ENCODE measurements at regions not wholly inside any gene's neighbourhood (a gene's known extent, or its start where the extent isn't known, plus 50 kb on each side); places are given as distances from the start of the nearest gene placed in this dataset.
"Not testable (repeated sequence)": the region's sequence is repeated elsewhere in the genome, so short reads cannot be mapped to it uniquely, and the experiment has no call there.

DNA sequence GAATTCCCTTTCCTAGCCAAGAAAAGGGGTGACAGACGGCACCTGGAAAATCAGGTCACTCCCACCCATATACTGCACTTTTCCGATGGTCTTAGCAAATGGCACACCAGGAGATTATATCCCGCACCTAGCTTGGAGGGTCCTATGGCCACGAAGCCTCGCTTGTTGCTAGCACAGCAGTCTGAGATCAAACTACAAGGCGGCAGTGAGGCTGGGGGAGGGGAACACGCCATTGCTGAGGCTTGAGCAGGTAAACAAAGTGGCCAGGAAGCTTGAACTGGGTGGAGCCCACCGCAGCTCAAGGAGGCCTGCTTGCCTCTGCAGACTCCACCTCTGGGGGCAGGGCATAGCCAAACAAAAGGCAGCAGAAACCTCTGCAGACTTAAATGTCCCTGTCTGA is 190.8 kb downstream of the NFKBIZ start:
- TF ChIP-seq, protein P1, sequence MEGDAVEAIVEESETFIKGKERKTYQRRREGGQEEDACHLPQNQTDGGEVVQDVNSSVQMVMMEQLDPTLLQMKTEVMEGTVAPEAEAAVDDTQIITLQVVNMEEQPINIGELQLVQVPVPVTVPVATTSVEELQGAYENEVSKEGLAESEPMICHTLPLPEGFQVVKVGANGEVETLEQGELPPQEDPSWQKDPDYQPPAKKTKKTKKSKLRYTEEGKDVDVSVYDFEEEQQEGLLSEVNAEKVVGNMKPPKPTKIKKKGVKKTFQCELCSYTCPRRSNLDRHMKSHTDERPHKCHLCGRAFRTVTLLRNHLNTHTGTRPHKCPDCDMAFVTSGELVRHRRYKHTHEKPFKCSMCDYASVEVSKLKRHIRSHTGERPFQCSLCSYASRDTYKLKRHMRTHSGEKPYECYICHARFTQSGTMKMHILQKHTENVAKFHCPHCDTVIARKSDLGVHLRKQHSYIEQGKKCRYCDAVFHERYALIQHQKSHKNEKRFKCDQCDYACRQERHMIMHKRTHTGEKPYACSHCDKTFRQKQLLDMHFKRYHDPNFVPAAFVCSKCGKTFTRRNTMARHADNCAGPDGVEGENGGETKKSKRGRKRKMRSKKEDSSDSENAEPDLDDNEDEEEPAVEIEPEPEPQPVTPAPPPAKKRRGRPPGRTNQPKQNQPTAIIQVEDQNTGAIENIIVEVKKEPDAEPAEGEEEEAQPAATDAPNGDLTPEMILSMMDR (conservative IDR thresholded peaks at IDR 0.05; ENCODE audit: low read length): not testable (repeated sequence)
- TF ChIP-seq EZH2phosphoT487 (IDR thresholded peaks at IDR 0.05; ENCODE audit: borderline replicate concordance): not testable (repeated sequence)

Data from Loucy (cell line).